ENCODE measurements at regions not wholly inside any gene's neighbourhood (a gene's known extent, or its start where the extent isn't known, plus 50 kb on each side); places are given as distances from the start of the nearest gene placed in this dataset.

DNA sequence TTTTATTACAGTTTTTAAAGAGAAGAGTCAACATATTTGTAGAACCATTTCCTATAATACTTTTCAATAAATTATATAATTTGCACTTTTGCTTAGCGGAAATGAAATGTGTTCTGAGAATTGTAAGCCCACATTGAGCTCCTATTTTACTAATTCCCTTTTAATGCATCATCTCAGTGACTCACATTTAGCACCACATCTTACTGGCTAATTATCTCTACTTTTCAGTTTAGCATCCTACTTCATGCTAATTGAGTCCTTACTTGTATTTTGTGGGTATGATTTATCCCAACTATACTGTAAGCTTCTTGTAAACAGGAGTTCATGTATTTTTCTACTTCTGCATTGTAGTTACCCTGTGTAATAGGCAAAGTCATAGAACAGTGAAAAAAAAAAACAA, 67.5 kb downstream of the TMX1 start:
- H3K9me3 ChIP-seq (ENCODE audit: insufficient read depth, low read length) = no peaks in the 10 kb centered on the region
- H3K9ac ChIP-seq (ENCODE audit: insufficient read length, low read depth) = no peak overlapping the region
- H3K4me3 ChIP-seq (ENCODE audit: insufficient read length, low read depth) = no peak overlapping the region
- DNase-seq (ENCODE audit: low read depth, low spot score) = no peak
- TF ChIP-seq ZNF274 (IDR thresholded peaks at IDR 0.05; ENCODE audit: low read depth, low read length) (no peak), SUZ12 (IDR thresholded peaks at IDR 0.05; ENCODE audit: extremely low read depth, insufficient read depth, insufficient read length) (no peak), YY1 (IDR thresholded peaks at IDR 0.05; ENCODE audit: insufficient read depth, insufficient read length) (no peak)
- no peaks in the 10 kb centered on the region for H3K36me3 ChIP-seq (ENCODE audit: insufficient read depth, insufficient read length, low read length)
- H3K27me3 ChIP-seq (ENCODE audit: insufficient read depth, insufficient read length) = no peaks in the 10 kb centered on the region
- no peaks in the 10 kb centered on the region for H3K4me1 ChIP-seq (ENCODE audit: insufficient read depth, insufficient read length)

DNA sequence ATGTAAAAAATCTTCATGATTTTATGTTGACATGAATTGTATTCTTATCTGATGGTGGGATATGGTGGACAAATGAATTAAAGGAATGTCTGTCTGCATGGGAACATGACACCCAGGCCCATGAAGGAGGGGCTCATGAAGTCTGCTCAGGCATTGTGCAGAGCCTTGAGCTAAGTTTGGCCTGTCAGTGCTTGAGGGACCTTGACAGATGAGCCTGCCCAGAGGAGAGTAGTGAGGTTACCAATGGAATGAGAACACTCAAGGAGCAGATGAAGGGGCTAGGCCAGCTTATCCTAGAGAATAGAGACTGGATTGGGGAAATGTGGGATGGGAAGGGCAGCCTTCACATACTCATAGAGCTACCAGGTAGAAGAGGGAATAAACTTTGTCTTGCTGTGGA, 68.8 kb downstream of the TMX1 start:
- no peaks in the 10 kb centered on the region for H3K36me3 ChIP-seq (ENCODE audit: insufficient read depth, insufficient read length, low read length)
- no peaks in the 10 kb centered on the region for H3K9me3 ChIP-seq (ENCODE audit: insufficient read depth, low read length)
- no peak overlapping the region for H3K4me3 ChIP-seq (ENCODE audit: insufficient read length, low read depth)
- no peak overlapping the region for H3K9ac ChIP-seq (ENCODE audit: insufficient read length, low read depth)
- TF ChIP-seq ZNF274 (IDR thresholded peaks at IDR 0.05; ENCODE audit: low read depth, low read length) = no peak
- TF ChIP-seq SUZ12 (IDR thresholded peaks at IDR 0.05; ENCODE audit: extremely low read depth, insufficient read depth, insufficient read length) = no peak
- no peak for TF ChIP-seq YY1 (IDR thresholded peaks at IDR 0.05; ENCODE audit: insufficient read depth, insufficient read length)
- H3K4me1 ChIP-seq (ENCODE audit: insufficient read depth, insufficient read length) = no peaks in the 10 kb centered on the region
- no peak for DNase-seq (ENCODE audit: low read depth, low spot score)
- H3K27me3 ChIP-seq (ENCODE audit: insufficient read depth, insufficient read length) = no peaks in the 10 kb centered on the region

DNA sequence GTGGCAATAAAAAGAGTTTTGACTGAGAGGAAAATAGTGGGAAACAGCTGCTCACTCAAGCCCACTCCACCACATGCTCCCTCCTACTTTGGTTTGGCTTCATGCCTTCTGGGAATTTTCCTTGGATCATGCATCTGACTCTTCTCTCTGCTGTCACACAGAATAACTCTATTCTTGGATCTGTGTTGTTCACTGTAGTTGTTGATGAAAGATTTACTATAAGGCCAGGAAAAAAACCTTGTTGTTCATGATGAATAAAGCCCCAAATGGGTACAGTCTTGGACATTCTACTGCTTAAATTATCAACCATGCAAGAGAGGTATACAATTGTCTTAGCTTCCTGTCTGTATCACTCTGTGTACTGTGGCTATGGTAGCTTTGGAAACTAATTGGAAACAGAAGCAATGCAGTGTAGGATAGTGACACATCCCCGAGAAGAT, 70.5 kb downstream of the TMX1 start:
- Histone ChIP-seq H3K9me3 (ENCODE audit: insufficient read depth, low read length) (no peaks in the 10 kb centered on the region), H3K36me3 (ENCODE audit: insufficient read depth, insufficient read length, low read length) (no peaks in the 10 kb centered on the region), H3K4me1 (ENCODE audit: insufficient read depth, insufficient read length) (no peaks in the 10 kb centered on the region), H3K27me3 (ENCODE audit: insufficient read depth, insufficient read length) (no peaks in the 10 kb centered on the region), H3K9ac (ENCODE audit: insufficient read length, low read depth) (no peak overlapping the region), H3K4me3 (ENCODE audit: insufficient read length, low read depth) (no peak overlapping the region)
- TF ChIP-seq YY1 (IDR thresholded peaks at IDR 0.05; ENCODE audit: insufficient read depth, insufficient read length) (no peak), ZNF274 (IDR thresholded peaks at IDR 0.05; ENCODE audit: low read depth, low read length) (no peak), SUZ12 (IDR thresholded peaks at IDR 0.05; ENCODE audit: extremely low read depth, insufficient read depth, insufficient read length) (no peak)
- no peak for DNase-seq (ENCODE audit: low read depth, low spot score)

DNA sequence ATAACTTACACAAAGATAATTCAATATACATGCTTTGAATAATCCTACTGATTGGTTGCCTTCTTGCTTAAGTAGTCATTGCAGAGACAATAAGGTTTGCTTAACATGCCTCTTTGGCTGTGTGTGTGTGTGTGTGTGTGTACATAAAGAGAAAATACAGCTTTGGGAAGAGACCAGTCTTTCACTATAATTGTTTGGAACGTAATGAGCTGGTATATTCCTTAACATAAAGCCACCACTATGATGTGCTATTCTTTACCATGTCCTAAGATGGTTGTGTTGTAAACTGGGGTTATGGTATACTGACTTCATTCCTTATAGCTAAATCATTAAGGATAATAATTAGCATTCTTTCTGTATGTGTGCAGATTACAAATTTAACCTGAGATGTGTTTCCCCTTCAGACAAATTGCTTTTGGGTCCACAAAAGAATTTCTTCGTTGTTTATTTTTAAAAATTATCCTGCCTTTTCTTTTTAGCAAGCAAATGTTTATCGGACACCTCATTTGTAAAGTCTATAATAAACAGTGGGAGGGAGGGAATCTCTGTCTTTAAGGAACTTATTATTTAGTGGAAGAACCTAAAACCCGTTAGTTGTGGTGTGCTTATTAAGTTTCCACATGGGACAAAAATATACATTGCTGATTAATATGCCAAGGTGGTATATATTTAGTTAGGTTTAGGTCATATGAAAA, 74.4 kb downstream of the TMX1 start:
- Histone ChIP-seq H3K9me3 (ENCODE audit: insufficient read depth, low read length) (no peaks in the 10 kb centered on the region), H3K36me3 (ENCODE audit: insufficient read depth, insufficient read length, low read length) (no peaks in the 10 kb centered on the region)

DNA sequence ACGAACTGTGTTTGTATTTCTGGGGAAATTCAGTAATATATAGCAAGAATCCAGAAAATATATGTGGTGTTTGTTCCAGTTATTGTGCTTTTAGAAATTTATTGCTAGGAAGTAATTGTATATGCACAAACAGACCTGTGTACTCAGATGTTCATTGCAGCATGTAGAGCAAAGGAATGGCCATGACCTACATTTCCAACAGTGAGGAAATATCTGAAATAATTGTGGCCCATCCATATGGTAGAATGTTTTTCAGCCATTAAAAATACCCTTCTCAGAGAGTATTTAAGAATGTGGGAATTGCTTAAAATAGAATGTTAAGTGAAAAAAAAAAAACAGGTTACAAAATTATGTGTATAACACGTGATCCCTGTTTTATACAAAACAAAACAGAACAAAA, 77.3 kb downstream of the TMX1 start:
- TF ChIP-seq SUZ12 (IDR thresholded peaks at IDR 0.05; ENCODE audit: extremely low read depth, insufficient read depth, insufficient read length) = no peak
- TF ChIP-seq YY1 (IDR thresholded peaks at IDR 0.05; ENCODE audit: insufficient read depth, insufficient read length) = no peak
- no peak for TF ChIP-seq ZNF274 (IDR thresholded peaks at IDR 0.05; ENCODE audit: low read depth, low read length)
- Histone ChIP-seq H3K9ac (ENCODE audit: insufficient read length, low read depth) (no peak overlapping the region), H3K9me3 (ENCODE audit: insufficient read depth, low read length) (no peaks in the 10 kb centered on the region), H3K27me3 (ENCODE audit: insufficient read depth, insufficient read length) (no peaks in the 10 kb centered on the region), H3K4me3 (ENCODE audit: insufficient read length, low read depth) (no peak overlapping the region), H3K36me3 (ENCODE audit: insufficient read depth, insufficient read length, low read length) (no peaks in the 10 kb centered on the region), H3K4me1 (ENCODE audit: insufficient read depth, insufficient read length) (no peaks in the 10 kb centered on the region)
- no peak for DNase-seq (ENCODE audit: low read depth, low spot score)

More for the DNA sequence above, 74.4 kb downstream of the TMX1 start:
- H3K4me1 ChIP-seq (ENCODE audit: insufficient read depth, insufficient read length) = no peaks in the 10 kb centered on the region
- H3K4me3 ChIP-seq (ENCODE audit: insufficient read length, low read depth) = no peak overlapping the region
- no peak for TF ChIP-seq SUZ12 (IDR thresholded peaks at IDR 0.05; ENCODE audit: extremely low read depth, insufficient read depth, insufficient read length)
- no peak for TF ChIP-seq YY1 (IDR thresholded peaks at IDR 0.05; ENCODE audit: insufficient read depth, insufficient read length)
- no peak for TF ChIP-seq ZNF274 (IDR thresholded peaks at IDR 0.05; ENCODE audit: low read depth, low read length)
- H3K9ac ChIP-seq (ENCODE audit: insufficient read length, low read depth) = no peak overlapping the region
- no peaks in the 10 kb centered on the region for H3K27me3 ChIP-seq (ENCODE audit: insufficient read depth, insufficient read length)
- no peak for DNase-seq (ENCODE audit: low read depth, low spot score)

DNA sequence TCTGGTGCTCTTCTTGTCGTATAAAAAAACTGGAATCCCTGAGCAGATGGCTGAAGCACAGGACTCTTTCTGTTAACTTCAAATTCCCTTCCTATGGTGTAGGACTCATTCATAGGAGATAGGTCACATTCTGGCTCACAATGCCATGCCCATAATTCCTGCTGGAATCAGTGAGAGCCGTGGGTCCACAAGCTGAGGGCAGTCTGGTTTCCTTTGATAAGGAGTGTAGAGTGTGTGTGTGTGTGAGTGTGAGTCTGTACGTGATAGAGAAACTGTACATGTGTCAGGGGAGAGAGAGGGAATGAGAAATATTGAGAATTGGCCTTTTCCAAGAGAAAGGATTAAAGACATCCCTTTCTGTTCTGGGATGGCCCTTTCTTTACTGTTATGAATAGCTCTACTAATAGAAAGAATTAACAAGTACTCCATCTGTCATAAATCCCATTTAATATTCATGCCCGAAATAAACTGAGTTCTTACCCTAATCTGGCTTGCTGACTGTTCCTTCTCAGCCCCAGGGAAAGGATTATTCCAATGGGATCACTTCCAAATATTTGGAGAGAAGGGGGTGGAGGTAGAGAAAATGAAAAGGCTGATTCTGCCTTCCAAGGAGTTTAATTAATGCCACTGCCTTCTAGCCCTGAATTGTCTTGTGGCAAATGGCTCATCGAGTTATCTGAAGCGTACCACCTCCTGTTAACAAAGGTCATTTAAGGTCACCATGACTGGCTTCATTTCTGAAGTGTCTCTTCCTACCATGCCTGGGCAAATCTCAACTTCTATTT, 79.0 kb downstream of the TMX1 start:
- DNase-seq (ENCODE audit: low read depth, low spot score) = no peak
- TF ChIP-seq ZNF274 (IDR thresholded peaks at IDR 0.05; ENCODE audit: low read depth, low read length) (no peak), YY1 (IDR thresholded peaks at IDR 0.05; ENCODE audit: insufficient read depth, insufficient read length) (no peak), SUZ12 (IDR thresholded peaks at IDR 0.05; ENCODE audit: extremely low read depth, insufficient read depth, insufficient read length) (no peak)
- no peaks in the 10 kb centered on the region for H3K36me3 ChIP-seq (ENCODE audit: insufficient read depth, insufficient read length, low read length)
- H3K4me3 ChIP-seq (ENCODE audit: insufficient read length, low read depth) = no peak overlapping the region
- no peaks in the 10 kb centered on the region for H3K27me3 ChIP-seq (ENCODE audit: insufficient read depth, insufficient read length)
- H3K9ac ChIP-seq (ENCODE audit: insufficient read length, low read depth) = no peak overlapping the region
- H3K9me3 ChIP-seq (ENCODE audit: insufficient read depth, low read length) = no peaks in the 10 kb centered on the region
- no peaks in the 10 kb centered on the region for H3K4me1 ChIP-seq (ENCODE audit: insufficient read depth, insufficient read length)

DNA sequence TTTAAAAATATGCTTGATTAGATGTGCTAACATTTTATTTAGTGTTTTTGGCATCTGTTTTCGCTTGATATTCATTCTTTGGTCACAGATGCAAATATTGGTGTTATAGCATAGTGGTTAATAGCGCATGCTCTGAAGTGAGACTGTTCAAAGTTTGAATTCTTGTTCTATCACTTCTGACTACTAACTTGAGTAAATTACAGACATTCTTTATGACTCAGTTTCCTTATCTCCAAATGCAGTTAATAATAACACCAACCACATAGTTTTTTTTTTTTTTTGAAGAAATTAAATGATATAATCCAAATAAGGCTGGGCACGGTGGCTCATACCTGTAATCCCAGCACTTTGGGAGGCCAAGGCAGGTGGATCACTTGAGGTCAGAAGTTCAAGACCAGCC, 81.0 kb downstream of the TMX1 start:
- H3K36me3 ChIP-seq (ENCODE audit: insufficient read depth, insufficient read length, low read length) = no peaks in the 10 kb centered on the region
- H3K4me3 ChIP-seq (ENCODE audit: insufficient read length, low read depth) = no peak overlapping the region
- DNase-seq (ENCODE audit: low read depth, low spot score) = no peak
- H3K9ac ChIP-seq (ENCODE audit: insufficient read length, low read depth) = no peak overlapping the region
- no peaks in the 10 kb centered on the region for H3K4me1 ChIP-seq (ENCODE audit: insufficient read depth, insufficient read length)
- no peaks in the 10 kb centered on the region for H3K27me3 ChIP-seq (ENCODE audit: insufficient read depth, insufficient read length)
- no peaks in the 10 kb centered on the region for H3K9me3 ChIP-seq (ENCODE audit: insufficient read depth, low read length)
- TF ChIP-seq SUZ12 (IDR thresholded peaks at IDR 0.05; ENCODE audit: extremely low read depth, insufficient read depth, insufficient read length) = no peak
- TF ChIP-seq ZNF274 (IDR thresholded peaks at IDR 0.05; ENCODE audit: low read depth, low read length) = no peak
- no peak for TF ChIP-seq YY1 (IDR thresholded peaks at IDR 0.05; ENCODE audit: insufficient read depth, insufficient read length)
